Left lung (tissue), 4 donors: ENCODE measurements at regions not wholly inside any gene's neighbourhood (a gene's known extent, or its start where the extent isn't known, plus 50 kb on each side); places are given as distances from the start of the nearest gene placed in this dataset.

Source experiments
- ATAC-seq: fragments of 200-7000 bp; cut with Tn5 transposase; one replicate; pipeline ENCODE4 v1.9.1; 2020; ENCODE audit warnings: moderate library complexity
- DNase-seq, 4 donors: peaks; one replicate each; pipeline ENCODE4 v3.0.0-alpha.2; 2013 to 2020
- H3K27ac ChIP-seq, 2 donors: fragments of 200-600 bp; sonication (generic) in 1 of 2; one replicate each; pipeline versions ENCODE4 v1.5.0 to v1.8.0; 2020 to 2021
- H3K27me3 ChIP-seq, 2 donors: fragments of 200-600 bp; sonication (generic) in 1 of 2; one replicate each; pipeline versions ENCODE4 v1.5.0 to v1.8.0; 2020 to 2021
- H3K36me3 ChIP-seq, 2 donors: fragments of 200-600 bp; sonication (generic) in 1 of 2; one replicate each; pipeline versions ENCODE4 v1.5.0 to v1.8.0; 2020 to 2021
- H3K4me1 ChIP-seq, 2 donors: fragments of 200-600 bp; one replicate each; pipeline ENCODE4 v1.8.0; 2021
- H3K4me3 ChIP-seq, 2 donors: fragments of 200-600 bp; sonication (generic) in 1 of 2; one replicate each; pipeline versions ENCODE4 v1.5.0 to v1.8.0; 2020 to 2021; ENCODE audit warnings: mild to moderate bottlenecking in 1 of 2
- H3K9me3 ChIP-seq, 2 donors: fragments of 200-600 bp; sonication (generic) in 1 of 2; one replicate each; pipeline versions ENCODE4 v1.5.0 to v1.8.0; 2020 to 2021
- CTCF ChIP-seq, 2 donors: fragments of 200-600 bp; sonication (generic) in 1 of 2; IDR thresholded peaks; one replicate each; pipeline versions ENCODE4 v1.5.0 to v1.8.0; 2021; ENCODE audit warnings: antibody characterized with exemption in 2 of 2
- intact Hi-C, 2 donors: fragments of 100-400 bp; cut with DNase I; formaldehyde crosslinking; loops; one replicate each; pipeline versions ENCODE4 v1.11.2 to v1.14.2; 2022
- donor health status: DM: no; HTN: yes; CAD: no.
- donor health status: DM: no; HTN: no; CAD: no.

DNA sequence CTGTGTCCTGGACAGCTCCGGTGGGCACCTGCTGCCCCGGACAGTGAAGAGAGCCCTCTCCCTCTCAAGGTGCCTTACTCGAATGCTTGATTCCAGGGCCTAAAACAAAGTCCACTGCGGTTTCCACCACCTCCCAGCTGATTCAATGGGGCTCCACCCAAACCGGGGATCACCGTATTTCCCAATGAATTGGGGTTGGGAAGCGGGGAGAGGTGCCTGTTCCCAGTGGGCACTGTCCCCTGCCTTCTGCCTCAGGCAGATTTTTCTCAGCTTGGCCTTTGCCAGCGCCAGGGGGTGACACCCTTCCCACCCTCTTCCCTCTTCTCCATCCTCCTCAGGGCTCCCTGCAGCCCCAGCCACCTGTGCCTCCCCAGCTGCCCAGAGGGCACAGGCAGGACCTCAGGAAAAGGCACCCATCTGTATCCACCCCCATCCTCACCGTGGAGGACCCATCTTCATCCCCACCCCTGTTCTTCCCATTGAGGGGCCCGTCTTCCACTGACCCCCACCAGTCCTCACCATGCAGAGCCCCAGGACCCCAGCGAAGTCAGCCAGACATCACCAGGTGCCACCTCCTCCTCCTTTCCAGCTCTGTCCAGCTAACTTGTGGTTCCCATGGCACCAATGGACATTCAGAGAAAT is 66.7 kb upstream of the HPCAL1 start:
- Histone ChIP-seq H3K36me3 (no peaks in the 10 kb centered on the region), H3K9me3 (no peaks in the 10 kb centered on the region), H3K4me1 (no peaks in the 10 kb centered on the region), H3K27me3 (no peaks in the 10 kb centered on the region), H3K27ac (no peak overlapping the region), H3K4me3 (no peak overlapping the region)
- no peak for DNase-seq
- TF ChIP-seq CTCF (IDR thresholded peaks at IDR 0.05): no peak
- ATAC-seq: no peak
- intact Hi-C loops: no loop called here

DNA sequence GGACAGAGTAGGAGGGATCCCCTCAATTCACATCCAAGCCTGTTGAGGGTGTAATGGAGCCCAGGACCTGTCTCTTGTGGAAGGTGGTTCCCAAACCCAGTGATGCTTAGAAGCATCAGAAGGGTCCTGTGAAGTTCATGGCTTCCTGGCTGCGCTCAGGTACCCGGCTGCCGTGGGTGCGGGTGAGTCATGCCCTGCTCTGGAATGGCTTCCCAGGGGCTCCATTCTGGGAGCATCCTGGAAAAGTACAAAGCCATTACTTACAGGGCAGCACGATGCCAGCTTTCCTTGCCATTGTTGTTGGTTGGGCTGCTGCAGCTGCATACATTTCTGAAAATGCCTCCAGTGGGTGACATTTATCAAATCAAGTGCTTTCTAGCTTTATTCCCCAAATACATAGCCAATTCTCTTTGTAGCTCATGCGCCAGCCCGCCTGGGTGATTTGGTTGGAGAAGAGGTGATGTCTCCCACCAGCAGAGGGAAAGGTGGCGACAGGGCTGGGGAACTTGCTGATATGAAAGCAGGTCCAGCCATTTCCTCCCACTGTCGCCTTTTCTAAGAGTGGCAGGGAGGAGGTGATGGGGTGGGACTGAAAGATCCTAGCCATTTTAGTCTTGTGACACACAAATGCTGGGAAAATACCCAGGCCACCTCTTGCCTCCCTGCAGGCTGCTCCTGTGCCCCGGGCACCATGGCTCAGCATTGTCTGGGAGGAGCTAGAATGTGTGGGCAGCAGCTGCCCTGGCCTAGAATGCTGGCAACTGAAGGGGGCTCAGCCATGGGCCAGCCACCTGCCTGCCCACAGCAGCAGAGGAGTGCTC is 65.9 kb upstream of the HPCAL1 start:
- Histone ChIP-seq H3K4me1 (no peaks in the 10 kb centered on the region), H3K27ac (peak overlapping the region in 1 of 2 donors; percentile 48), H3K36me3 (no peaks in the 10 kb centered on the region), H3K9me3 (no peaks in the 10 kb centered on the region), H3K27me3 (no peaks in the 10 kb centered on the region), H3K4me3 (no peak overlapping the region)
- intact Hi-C loops: no loop called here
- DNase-seq: no peak
- TF ChIP-seq CTCF (IDR thresholded peaks at IDR 0.05): no peak
- no peak for ATAC-seq

GRCh38 chr2:10237392-10238321 is 65.0 kb upstream of the HPCAL1 start:
- DNase-seq (peak in 1 of 4 donors; percentile 70), ATAC-seq (no peak)
- TF ChIP-seq CTCF (IDR thresholded peaks at IDR 0.05): no peak
- intact Hi-C loops: no loop called here
- no peaks in the 10 kb centered on the region for H3K9me3 ChIP-seq
- no peaks in the 10 kb centered on the region for H3K27me3 ChIP-seq
- no peaks in the 10 kb centered on the region for H3K4me1 ChIP-seq
- no peak overlapping the region for H3K4me3 ChIP-seq
- peak overlapping the region in 1 of 2 donors; percentile 48 for H3K27ac ChIP-seq
- H3K36me3 ChIP-seq: no peaks in the 10 kb centered on the region

DNA sequence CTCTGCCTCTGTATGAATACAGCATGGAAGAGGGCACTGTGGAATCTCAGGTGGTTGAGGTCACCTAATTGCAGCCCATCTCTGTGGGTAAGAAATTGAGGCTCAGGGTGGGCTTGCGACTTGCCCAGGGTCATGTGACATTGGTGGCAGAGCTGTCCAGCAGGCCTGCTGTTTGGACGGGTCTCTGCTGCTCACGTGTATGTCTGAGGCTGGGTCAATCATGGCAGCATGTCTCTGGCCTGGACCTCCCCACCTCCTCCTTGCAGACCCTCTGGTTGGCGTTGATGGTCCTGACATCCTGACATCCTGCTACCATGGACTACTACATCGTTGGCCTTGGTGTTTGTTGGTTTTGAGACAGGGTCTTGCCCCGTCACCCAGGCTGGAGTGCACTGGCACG is 64.3 kb upstream of the HPCAL1 start:
- Histone ChIP-seq H3K4me1 (no peaks in the 10 kb centered on the region), H3K36me3 (no peaks in the 10 kb centered on the region), H3K4me3 (no peak overlapping the region), H3K27ac (peak overlapping the region in 1 of 2 donors; percentile 30), H3K9me3 (no peaks in the 10 kb centered on the region), H3K27me3 (no peaks in the 10 kb centered on the region)
- no peak for ATAC-seq
- DNase-seq: no peak
- TF ChIP-seq CTCF (IDR thresholded peaks at IDR 0.05): no peak
- intact Hi-C loops: no loop called here
